Lower lobe of right lung (tissue), 2 donors: ENCODE measurements at regions not wholly inside any gene's neighbourhood (a gene's known extent, or its start where the extent isn't known, plus 50 kb on each side); places are given as distances from the start of the nearest gene placed in this dataset.

Source experiments
- ATAC-seq, 2 donors: fragments of 200-7000 bp; cut with Tn5 transposase; one replicate each; pipeline ENCODE4 v1.9.1; 2020 to 2022; ENCODE audit warnings: mild to moderate bottlenecking in 2 of 2, moderate library complexity in 2 of 2
- DNase-seq: peaks from one replicate; pipeline ENCODE4 v3.0.0-alpha.2; 2020
- H3K27ac ChIP-seq: fragments of 200-600 bp; one replicate; pipeline ENCODE4 v1.8.0; 2022
- H3K27me3 ChIP-seq: fragments of 200-600 bp; one replicate; pipeline ENCODE4 v1.8.0; 2022; ENCODE audit warnings: low read depth
- H3K36me3 ChIP-seq: fragments of 200-600 bp; one replicate; pipeline ENCODE4 v1.8.0; 2022; ENCODE audit warnings: mild to moderate bottlenecking
- H3K4me1 ChIP-seq: fragments of 200-600 bp; one replicate; pipeline ENCODE4 v1.8.0; 2022
- H3K4me3 ChIP-seq: fragments of 200-600 bp; one replicate; pipeline ENCODE4 v1.8.0; 2022; ENCODE audit warnings: mild to moderate bottlenecking
- H3K9me3 ChIP-seq: fragments of 200-600 bp; one replicate; pipeline ENCODE4 v1.8.0; 2022
- CTCF ChIP-seq: fragments of 200-600 bp; IDR thresholded peaks from one replicate; pipeline ENCODE4 v1.8.0; 2022; ENCODE audit warnings: antibody characterized with exemption, mild to moderate bottlenecking
- intact Hi-C: fragments of 100-400 bp; cut with DNase I; formaldehyde crosslinking; loops from one replicate; pipeline ENCODE4 v1.11.0; 2022
- donor health status: DM: no; HTN: yes; CAD: no; lungs with severe emphysema.

DNA sequence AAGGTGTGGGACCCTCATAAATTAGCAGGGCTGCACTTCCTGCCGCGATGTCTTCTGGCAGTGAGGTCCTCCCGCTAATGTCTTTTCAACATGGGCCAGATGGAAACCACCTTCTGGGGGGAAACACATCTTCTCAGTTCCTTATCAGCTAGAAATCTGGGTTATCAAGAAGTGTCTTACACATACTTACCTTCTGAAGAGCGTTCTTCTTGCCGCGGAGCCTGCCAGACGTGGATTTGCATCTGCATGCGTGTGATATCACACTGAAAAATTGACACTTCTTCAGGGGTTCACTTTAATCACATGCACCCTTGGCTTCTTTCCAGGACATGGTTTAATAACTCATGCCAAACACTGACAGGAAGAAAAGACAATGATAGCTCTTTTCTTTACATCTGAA, 163.5 kb upstream of the SOX11 start:
- H3K27me3 ChIP-seq: no peaks in the 10 kb centered on the region
- H3K4me3 ChIP-seq: no peak overlapping the region
- ATAC-seq: no peak
- no peaks in the 10 kb centered on the region for H3K36me3 ChIP-seq
- no peaks in the 10 kb centered on the region for H3K4me1 ChIP-seq
- intact Hi-C loops: no loop called here
- TF ChIP-seq CTCF: no peak
- DNase-seq: no peak
- no peaks in the 10 kb centered on the region for H3K9me3 ChIP-seq
- H3K27ac ChIP-seq: no peak overlapping the region

DNA sequence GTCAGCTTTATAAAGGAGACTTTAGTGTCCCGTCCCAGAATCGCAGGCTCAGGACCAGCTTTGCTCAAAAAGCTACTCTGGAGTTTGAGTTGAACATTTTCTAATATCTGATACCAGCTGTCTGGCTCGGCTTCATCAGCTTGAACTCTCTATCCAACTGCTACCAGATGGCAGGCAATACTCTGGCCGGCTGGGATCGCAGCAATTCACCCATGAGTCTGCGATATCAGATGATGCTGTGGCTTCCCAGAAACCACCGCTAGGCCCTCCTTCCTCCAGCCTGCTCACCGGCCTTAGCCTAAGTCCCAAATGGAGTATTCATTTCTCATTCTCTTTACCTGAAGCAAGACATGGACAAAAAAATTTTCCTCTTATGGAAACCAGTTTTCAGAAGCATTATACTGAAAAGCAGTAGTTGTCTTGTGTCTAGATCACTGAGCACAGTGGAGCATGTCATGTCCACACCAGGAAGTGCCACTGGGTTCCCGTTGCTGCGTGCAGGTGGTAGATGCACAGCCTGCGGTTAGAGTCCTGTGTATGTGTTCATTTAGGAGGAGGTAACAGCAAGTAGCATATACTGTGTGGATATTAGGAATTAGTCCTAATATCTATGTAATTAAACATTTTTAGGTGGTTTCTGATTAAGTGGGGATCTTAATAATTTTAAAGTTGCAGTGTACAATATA, 162.0 kb upstream of the SOX11 start:
- ATAC-seq: no peak
- Histone ChIP-seq H3K27ac (no peak overlapping the region), H3K4me3 (no peak overlapping the region), H3K27me3 (no peaks in the 10 kb centered on the region), H3K9me3 (no peaks in the 10 kb centered on the region), H3K36me3 (no peaks in the 10 kb centered on the region), H3K4me1 (no peaks in the 10 kb centered on the region)
- TF ChIP-seq CTCF: no peak
- no peak for DNase-seq
- intact Hi-C loops: no loop called here

GRCh38 chr2:5535301-5535700, 156.9 kb upstream of the SOX11 start:
- no peaks in the 10 kb centered on the region for H3K4me1 ChIP-seq
- no peaks in the 10 kb centered on the region for H3K36me3 ChIP-seq
- no peaks in the 10 kb centered on the region for H3K27me3 ChIP-seq
- ATAC-seq (no peak), DNase-seq (no peak)
- H3K27ac ChIP-seq: no peak overlapping the region
- no peak for TF ChIP-seq CTCF
- intact Hi-C loops: no loop called here
- H3K4me3 ChIP-seq: no peak overlapping the region
- H3K9me3 ChIP-seq: no peaks in the 10 kb centered on the region

DNA sequence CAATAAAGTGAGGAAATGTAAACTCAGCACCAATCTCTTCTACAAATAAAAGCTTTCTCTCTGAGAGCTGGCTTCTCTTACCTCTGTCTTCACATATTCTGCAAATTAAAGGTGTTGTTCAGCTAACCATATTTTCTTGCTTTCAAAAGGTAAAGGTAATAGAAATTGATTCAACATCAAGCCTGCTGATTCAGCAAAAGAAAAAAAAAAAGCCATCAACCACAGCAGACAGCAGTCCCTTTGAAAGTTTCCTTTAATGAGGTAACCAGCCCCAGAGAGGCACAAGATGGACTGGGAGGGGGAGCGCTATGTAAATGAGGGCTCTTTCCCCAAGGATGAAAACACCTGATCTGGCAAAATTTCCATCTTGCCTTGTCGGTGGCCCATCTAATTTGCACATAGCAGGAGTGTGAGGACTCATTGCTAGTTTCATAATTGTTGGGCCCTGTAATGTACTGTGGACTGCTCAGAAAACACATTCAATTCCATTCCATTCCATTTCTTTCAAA, 154.9 kb upstream of the SOX11 start:
- Histone ChIP-seq H3K27ac (no peak overlapping the region), H3K4me3 (no peak overlapping the region)
- ATAC-seq: no peak

GRCh38 chr2:5538313-5538712, 153.9 kb upstream of the SOX11 start:
- Histone ChIP-seq H3K4me3 (no peak overlapping the region), H3K4me1 (no peaks in the 10 kb centered on the region), H3K36me3 (no peaks in the 10 kb centered on the region), H3K27me3 (no peaks in the 10 kb centered on the region), H3K27ac (no peak overlapping the region), H3K9me3 (no peaks in the 10 kb centered on the region)
- DNase-seq (no peak), ATAC-seq (no peak)
- intact Hi-C loops: no loop called here
- TF ChIP-seq CTCF: no peak

More for the DNA sequence above, 154.9 kb upstream of the SOX11 start:
- intact Hi-C loops: no loop called here
- DNase-seq: no peak
- no peak for TF ChIP-seq CTCF
- Histone ChIP-seq H3K4me1 (no peaks in the 10 kb centered on the region), H3K9me3 (no peaks in the 10 kb centered on the region), H3K27me3 (no peaks in the 10 kb centered on the region), H3K36me3 (no peaks in the 10 kb centered on the region)
